ENCODE measurements at regions not wholly inside any gene's neighbourhood (a gene's known extent, or its start where the extent isn't known, plus 50 kb on each side); places are given as distances from the start of the nearest gene placed in this dataset.

DNA sequence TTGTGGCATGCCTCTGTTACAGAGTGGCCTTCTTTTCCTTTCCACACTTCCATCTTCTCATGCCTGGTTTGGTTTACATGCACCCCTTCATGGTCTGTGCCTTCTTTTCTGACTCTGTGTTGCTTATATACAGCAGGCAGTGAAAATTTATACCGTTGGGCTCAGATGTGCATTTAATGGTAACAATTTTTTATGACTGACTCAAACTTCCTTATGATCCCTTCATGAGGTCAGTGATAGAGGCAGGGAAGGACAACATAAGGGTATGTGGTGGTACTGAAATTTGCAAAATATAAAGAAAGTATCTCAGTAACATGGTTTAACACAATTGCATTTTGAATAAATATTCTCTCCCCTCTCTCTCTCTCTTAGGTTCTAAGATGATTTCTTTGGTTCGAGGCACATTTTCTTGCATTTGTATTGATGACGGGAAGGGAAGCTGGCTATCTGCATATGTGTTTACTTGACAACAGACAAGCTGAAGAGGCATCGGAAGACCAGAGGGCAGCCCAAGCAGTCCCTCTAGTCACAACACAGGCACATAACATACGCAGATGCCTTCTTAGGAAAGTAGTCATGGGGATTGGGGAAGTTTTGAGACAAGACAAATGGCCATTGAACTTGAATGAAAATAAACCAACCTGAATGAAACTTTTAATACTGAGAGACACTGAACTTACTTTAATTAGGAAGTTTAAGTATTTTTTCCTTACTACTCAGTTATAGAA is 163.3 kb upstream of the LEF1 start:
- DNase-seq (ENCODE audit: low read depth), result no peak

DNA sequence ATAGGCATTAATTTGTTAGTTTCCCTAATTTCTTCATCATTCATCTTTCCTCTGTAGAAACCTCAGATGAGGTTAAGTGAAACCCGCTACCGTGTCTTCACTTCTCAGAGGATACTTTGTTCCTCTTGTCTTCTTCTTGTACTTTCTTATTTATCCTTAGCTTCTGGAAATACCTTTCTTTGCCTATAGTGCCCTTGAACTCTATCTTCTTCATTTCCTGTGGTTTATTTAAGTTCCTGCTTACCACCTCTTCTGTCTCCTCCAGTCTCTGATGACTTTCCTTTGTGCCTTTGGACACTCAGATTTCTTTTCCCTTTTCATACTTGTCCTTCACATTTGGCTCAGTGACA is 159.6 kb upstream of the LEF1 start:
- no peak for DNase-seq (ENCODE audit: low read depth)

DNA sequence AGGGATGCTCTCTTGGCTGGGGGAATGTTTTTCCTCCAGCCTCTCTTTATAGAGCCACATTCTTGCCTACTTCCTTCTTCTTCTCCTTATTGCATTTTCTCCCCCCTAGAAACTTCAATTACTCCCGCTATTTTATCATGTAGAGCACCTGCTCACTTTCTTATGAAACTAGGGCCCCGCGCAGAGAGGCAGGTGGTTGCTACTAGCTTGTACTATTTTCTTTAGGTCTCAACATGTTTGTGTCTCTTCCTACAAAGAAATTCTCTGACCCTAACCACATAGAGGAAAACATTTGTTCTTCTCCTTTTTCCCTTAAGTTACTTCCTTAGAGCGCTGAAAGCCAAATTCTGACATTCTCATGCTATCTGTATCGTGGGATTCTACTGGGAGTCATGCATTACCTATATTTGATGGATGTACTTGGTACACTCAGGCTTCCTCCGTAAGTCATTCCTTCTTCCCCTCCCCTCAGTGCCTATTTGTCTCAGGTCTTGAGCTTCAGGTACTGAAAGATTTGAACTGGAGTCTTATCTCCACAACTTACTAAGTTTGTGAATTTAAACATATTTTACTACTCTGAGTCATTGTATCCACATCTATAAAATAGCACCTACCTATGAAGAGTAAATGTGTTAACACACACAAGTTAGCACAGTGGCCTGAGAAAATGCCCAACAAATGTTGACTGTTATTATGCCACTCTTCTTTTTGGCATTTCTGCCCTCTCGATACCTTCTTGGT is 159.1 kb upstream of the LEF1 start:
- no peak for DNase-seq (ENCODE audit: low read depth)

DNA sequence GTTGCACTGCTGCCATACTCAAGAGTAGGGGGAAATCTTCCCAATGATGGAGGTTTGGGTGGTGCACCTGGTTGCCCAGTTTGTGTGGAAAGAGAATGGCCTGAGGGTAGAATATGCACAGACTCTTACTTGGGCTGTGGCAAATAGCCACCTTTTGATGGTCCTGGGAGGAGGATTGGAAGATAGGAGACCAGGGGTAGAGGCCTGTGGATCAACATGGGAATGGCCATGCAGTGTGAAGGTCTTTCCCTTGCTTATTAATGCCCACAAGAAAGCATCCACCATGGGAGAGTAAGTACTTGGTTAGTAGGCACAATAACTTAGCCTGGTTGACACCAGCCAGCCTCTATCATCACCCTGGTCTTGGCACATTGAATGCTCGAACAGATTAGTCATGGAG is 156.8 kb upstream of the LEF1 start:
- DNase-seq (ENCODE audit: low read depth), result no peak

DNA sequence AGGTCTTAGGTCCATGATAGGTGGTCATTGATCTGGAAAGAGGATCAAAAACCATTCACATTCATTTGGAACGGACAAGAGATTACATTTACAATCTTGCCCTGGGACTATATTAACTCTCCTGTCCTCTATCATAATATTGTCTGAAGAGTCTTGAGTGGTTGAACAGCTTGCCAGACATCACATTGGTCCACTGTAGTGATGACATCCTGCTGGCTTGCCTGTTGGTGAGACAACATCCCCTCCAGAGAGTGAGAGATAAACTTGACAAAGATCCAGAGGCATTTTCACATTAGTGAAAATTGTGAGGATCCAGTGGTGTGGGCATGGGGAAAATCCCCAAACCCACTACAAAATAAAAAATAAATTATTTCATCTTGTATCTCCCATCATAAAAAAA is 155.7 kb upstream of the LEF1 start:
- no peak for DNase-seq (ENCODE audit: low read depth)

DNA sequence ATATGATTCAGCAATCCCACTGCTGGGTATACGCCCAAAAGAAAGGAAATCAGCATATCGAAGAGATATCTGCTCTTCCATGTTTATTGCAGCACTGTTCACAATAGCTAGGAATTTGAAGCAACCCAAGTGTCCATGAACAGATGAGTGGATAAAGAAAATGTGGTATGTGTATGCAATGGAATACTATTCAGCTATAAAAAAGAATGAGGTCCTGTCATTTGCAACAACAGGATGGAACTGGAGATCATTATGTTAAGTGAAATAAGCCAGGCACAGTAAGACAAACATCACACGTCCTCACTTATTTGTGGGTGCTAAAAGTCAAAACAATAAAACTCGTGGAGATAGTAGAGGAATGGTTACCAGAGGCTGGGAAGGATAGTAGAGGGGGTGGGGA is 153.8 kb upstream of the LEF1 start:
- DNase-seq (ENCODE audit: low read depth), result no peak

DNA sequence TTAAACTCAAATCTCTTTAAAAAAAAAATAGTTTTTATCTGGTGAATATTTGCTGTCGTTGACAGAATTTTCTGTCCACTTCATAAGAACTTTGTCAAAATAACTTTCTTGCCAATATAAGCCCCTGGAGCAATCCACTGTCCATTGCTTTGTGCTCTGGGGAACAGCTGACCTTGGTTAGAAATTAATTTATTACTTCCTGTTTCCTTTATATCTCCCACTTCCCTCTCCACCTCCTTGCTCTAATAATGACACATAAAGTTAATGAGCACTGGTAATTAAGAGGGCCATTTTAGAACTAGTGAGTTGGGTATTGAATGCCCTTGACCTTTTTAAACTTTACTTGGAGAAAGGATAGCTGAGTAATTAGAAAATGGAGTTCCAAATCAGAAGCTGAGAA is 151.3 kb upstream of the LEF1 start:
- no peak for DNase-seq (ENCODE audit: low read depth)

DNA sequence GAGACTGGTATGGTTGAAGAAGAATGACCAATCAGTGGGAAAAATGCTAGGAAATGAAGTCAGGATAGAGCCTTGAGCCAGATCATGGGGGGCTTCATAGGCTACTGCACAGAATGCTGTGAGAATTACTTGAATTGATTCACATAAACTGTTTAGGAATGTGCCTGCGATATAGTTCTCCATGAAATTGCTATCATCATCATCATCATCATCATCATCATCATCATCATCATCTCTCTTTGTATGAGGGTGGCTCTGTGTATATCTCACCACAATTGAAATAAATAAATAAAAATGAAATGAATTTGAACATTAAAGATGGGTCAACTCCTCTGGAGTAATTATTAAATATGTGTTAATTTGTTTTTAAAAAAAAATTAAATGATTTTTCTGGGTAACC is 148.6 kb upstream of the LEF1 start:
- DNase-seq (ENCODE audit: low read depth), result no peak

DNA sequence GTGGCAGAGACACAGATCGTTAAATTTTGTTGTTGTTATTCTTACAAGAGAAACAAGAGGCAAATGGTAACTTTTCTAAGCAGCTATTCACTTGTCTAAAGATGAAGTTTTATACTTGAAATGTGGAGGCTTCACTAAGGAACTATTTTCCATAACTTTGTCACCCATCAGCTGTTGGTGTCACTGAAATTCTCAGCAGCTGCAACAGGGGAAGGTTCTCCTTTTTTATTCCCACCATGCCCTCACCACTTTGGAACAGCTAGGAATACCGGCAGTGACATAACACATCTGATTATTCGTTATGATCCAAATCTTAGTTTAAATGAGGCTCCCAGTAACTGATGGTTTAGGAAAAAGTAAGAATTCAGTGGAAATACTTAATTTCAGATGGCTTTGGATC is 147.0 kb upstream of the LEF1 start:
- DNase-seq (ENCODE audit: low read depth), result no peak

DNA sequence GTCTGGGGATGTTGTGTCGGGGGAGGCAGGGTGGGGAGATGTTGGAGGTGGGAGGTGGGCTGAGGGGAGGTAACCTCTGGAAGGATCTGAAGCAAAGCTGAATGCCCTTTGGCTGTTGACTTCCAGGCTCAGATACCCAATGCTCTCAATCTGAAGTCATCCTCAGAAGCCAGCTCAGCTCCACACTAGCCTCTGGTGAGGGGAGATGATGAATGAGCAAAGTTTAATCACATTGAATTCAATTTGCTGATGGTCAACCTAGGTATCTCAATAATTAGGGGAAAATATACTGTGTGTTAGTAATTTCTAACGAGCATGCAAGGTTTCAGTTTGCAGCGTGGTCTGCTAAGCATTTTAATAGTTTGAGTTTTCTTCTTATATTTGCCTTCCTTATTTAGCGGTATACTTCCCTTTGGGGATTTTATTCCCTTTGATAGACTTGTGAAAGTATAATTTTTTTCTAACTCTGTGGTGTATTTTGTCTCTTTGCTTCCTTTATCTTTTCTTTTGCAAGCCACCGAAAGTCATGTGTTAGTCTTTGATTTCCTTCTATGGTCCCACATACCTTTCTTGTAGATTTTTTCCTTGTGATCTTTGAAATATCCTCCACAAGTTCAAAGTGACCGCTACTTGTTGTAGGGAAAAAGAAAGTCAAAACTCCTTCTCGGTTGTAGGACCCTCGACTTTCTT is 146.3 kb upstream of the LEF1 start:
- no peak for DNase-seq (ENCODE audit: low read depth)

DNA sequence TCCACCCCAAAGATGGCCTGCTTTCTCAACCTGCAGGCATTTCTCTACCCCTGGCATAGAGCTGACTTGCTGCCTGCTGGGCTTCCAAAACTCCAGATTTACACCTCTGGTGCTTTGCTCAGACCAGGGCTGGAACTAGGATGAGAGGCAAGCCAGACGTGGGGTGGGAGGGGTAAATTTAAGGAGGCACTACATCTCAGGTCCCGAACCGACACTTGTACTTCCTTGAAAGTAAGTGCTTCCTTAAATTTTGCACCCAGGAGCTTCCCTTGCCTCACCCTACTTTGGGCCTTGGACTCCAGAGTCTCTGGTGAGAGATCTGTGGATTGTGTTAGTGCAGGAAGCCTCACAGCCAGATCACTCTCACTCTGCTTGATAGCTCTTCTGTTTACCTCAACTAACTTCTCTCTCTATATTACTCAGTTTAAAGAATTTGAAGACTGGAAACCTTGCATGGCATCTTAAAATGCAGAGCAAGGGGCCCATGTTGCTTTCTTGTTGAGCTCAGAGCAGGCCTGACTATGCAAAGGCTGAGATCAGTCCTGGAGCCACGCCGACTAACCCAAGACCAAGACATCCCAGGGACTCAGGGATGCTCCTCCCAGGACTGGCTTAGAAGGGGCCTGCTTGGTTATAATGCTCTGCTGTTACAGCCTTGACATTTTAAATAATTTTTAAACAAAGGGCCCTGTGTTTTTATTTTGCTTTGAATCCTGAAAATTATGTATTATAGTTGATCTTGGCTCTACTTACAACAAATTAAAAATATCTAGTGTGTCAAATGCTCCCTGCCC is 145.0 kb upstream of the LEF1 start:
- no peak for DNase-seq (ENCODE audit: low read depth)

DNA sequence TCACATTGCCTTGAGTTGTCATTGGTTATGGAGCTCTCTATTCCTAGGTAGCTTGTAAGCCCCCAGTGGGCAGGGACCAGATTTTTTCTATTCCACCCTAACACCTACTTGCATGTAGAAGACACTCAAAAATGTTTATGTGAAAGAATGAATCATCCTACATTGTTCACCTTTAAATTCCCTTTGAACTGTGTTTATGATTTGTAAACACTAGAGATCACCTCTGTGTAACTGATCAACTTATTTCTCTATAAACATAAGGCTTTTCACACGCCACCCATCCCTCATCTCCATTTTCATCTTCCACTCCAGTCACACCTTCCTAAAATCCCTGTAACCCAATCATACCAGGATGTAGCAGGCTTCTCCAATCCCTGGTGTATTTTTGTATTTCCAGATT is 142.6 kb upstream of the LEF1 start:
- no peak for DNase-seq (ENCODE audit: low read depth)

DNA sequence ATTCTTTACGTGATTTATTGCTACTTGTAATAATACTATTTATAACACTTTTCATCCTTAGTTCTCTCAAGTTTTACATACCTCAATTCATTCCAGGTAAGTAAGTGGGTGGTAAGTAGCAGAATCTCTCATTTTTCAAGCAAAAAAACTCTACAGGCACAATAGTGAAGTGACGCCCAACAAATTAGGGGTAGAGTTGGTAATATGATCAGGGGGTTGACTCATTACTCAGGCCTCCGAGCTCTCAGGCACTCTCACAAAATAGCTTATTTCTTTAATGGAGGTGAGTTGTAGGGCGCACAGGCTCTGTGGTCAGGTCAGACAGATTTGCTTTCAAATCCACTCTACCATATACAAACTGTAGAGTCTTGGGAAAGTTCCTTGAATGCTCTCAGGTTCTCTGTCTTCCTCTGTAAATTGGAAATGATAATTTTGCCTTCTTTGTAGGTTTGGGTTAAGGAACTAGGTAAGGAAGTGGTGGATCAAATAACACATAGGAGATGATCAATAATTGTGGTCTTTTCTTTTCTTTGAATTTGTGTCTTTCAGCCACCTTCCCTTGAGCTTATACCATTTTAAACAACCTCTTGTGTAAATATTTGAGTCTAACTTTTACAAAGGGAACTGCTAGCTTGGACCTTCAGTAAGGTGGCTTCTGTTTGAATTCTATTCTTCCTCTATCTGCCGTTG is 134.9 kb upstream of the LEF1 start:
- no peak for DNase-seq (ENCODE audit: low read depth)

DNA sequence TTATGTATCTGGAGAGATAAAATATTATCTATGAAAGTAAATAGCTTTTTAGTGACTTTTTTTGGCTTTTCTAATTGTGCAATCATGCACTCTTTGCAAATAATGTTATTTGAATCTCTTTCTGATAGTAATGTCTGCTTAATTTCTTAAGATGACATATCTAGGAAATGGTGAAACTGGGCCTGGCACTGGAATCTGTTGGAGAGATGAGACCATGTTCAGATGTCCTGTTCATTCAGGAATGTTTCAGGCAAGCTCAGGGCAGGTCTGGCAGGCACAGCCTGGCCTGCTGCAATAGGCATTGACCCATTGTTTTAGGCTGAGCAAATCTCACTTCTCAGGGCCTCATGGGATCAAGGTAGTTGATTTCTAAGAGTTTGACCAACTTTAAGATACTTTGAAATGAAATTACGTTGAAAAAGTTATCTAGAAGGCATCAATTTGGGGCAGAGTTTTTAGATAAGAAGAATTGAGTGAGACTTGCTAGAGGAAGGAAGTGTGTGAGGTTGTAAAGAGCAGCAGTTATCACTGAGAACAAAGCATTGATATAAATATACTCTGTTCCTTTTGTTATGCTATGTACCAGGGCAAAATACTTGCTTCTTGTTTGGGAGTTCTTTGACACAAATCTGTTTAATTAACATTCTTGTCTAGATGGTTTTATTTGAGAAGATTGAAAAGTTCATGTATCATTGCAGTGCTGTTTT is 133.0 kb upstream of the LEF1 start:
- DNase-seq (ENCODE audit: low read depth), result no peak

DNA sequence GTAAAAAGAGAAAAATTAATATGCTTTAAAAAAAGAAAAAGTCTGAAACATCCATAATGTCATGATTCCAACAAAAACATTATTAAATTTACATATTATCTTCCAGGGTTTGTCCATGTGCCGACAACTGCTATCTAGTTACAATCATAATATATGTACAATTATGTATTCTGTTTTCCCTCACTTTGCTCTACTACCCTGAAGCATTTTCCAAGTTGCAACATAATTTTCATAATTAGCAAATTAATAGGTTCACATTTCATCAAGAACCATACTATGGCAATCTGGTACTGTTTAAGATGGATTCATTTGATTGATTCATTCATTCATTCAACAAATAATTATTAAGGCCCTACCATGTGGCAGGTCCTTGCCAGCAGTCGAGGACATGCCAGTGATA is 128.9 kb upstream of the LEF1 start:
- DNase-seq (ENCODE audit: low read depth), result no peak

DNA sequence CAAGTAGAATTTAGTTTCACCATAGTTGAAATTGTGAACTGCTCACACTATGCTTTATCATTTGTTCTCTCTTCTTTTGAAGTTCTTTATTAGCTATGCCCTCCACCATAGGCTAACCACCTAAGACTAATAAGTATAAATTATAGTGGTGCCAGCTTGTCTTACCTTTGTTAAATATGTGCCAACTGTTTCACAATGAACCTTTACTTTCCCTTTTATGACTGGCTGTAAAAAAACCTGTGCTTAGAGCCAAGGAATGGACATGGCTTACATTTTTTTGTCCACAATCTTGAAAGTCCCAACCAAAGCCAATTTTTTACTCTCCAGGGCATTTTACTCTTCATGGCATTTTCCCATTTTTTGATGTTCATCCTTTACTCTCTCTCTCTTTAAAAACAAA is 123.5 kb upstream of the LEF1 start:
- no peak for DNase-seq (ENCODE audit: low read depth)

DNA sequence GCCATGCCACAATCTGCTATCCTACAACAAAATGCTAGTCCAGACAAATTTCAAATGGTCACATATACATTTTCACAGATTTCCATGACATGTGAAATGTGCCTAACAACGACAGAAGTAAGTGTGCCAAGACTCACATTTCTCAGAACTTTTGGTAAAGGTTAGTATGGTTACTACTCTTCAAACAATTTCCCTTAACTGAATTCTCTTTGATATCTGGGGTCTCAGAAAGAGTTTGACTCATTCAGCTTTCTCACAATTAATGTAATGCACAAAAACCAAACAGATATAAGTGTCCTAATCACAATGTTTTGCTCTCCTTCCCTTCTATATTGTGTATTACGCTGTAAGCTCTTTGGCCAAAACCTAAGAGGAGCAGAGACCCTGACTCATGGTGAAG is 122.4 kb upstream of the LEF1 start:
- DNase-seq (ENCODE audit: low read depth), result no peak

DNA sequence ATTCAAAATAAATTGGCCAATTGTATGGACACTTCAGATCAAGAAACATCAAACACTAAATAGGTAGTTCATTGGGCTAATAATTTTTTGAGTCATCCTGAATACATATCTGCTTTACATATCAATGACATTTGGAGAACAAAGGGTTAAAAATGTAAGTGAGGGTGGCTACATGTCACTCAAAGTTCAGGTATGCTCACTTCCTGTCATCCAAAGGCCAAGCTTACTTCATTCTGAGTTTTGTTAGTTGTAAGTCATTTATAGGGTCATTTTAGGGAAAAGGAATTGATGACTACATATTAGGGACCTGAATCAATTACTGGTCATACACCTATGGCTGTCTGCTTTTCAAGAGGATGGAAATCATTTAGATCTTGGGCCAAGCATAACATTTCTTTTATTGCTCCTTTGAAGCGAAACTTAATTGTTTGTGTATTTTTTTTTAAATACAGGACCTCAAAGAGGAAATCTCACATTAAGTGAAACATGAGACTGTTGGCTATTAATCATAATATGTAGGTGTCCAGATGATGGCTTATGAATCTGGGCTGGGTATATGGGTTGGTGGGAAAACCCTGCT is 119.2 kb upstream of the LEF1 start:
- no peak for DNase-seq (ENCODE audit: low read depth)

DNA sequence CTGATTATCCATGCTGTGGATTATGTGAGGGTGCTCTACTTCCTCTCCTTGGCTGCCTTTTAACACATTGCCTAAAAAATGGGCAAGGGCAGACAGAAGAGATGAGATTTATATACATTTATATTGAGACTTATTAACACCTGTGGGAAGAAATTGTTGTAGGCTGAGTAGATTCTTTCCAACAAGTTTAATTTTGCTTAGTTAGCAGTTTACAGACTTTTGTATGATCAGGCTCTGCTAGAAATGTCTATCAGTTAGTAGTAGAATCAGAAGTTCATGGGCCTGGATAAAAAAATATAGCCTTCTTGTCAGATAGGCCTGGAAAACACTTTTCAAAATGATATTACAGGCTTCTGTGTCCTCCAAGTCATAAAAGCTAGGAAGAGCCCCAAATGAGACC is 111.3 kb upstream of the LEF1 start:
- DNase-seq (ENCODE audit: low read depth), result no peak

DNA sequence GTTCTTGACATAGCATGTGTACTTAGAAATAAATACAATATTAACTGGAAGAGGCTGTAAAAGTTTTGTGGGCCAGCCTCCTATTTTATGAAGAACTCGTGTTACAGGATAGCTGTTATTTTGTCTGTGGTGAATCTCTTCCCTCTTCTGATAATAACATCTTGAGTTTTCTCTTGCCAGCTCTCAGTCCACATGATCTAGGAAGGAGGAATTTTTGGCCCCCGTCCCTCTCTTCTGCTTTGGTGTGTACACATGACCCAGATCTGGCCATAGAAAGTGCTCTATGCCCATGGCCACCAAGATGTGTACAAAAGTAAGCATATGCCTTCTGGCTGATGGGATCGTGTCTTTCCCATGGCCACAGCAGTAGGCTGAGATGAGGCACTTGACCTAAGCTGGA is 108.0 kb upstream of the LEF1 start:
- no peak for DNase-seq (ENCODE audit: low read depth)

DNA sequence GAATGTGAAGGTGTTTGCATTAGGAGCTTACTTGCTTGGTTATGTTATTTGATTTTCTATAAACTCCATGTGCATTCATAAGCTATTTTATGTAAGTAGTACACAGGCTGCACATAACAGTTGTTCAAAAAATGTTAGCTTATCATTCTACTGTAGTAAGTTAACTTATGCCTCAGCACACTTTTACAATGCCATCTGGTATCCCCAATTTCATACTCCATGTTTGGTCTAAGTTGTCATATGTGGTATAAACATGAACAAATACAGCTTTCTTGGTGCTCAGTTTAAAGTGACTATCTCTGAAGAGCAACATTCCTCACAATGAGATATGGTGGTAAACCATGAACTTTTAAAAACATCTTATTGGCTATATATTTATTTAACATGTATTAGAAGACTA is 104.3 kb upstream of the LEF1 start:
- no peak for DNase-seq (ENCODE audit: low read depth)
